ENCODE measurements at regions not wholly inside any gene's neighbourhood (a gene's known extent, or its start where the extent isn't known, plus 50 kb on each side); places are given as distances from the start of the nearest gene placed in this dataset.

DNA sequence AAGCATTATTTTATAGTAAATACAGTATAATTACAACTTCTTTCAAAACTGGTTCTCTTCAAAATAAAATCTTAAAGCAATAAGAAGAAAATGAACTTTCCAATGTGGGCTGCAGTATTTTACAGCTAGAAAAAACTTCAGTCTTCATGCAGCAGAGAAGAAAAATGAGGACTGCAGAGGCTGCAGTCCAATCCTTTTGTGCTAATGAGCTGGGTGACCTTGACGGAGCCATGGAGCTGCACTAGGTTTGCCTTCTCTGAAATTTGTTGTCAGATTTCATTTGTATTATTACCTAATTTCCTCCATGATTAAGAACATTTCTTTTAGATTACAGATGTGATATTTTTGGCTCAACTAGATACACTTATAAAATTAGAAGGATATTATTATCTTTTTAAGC is 245.2 kb upstream of the ADAMTS3 start:
- no peaks in the 10 kb centered on the region for H3K36me3 ChIP-seq (ENCODE audit: control insufficient read depth in 1 of 2, insufficient read depth in 2 of 2, low read length in 2 of 2)
- DNase-seq (ENCODE audit: low read depth, low spot score) (no peak), ATAC-seq (no peak)
- H3K4me1 ChIP-seq (ENCODE audit: control insufficient read depth in 1 of 2, insufficient read depth in 2 of 2, low read length in 2 of 2): no peaks in the 10 kb centered on the region
- no peak overlapping the region for H3K4me3 ChIP-seq (replicated peaks in 1 of 2; ENCODE audit: low read depth in 1 of 2, low read length in 2 of 2)
- ChIA-PET CTCF (no interaction called here), RAD21 (ENCODE audit: low non-redundant PET in 1 of 2, low total read pairs in 2 of 2, uncharacterized antibody in 2 of 2, unreplicated experiment in 2 of 2) (no interaction called here), POLR2A (no interaction called here)
- H3K27me3 ChIP-seq (ENCODE audit: insufficient read depth, low read length): no peaks in the 10 kb centered on the region
- no TSS peak for BruUV-seq (replicated peaks)
- TF ChIP-seq, protein P1, sequence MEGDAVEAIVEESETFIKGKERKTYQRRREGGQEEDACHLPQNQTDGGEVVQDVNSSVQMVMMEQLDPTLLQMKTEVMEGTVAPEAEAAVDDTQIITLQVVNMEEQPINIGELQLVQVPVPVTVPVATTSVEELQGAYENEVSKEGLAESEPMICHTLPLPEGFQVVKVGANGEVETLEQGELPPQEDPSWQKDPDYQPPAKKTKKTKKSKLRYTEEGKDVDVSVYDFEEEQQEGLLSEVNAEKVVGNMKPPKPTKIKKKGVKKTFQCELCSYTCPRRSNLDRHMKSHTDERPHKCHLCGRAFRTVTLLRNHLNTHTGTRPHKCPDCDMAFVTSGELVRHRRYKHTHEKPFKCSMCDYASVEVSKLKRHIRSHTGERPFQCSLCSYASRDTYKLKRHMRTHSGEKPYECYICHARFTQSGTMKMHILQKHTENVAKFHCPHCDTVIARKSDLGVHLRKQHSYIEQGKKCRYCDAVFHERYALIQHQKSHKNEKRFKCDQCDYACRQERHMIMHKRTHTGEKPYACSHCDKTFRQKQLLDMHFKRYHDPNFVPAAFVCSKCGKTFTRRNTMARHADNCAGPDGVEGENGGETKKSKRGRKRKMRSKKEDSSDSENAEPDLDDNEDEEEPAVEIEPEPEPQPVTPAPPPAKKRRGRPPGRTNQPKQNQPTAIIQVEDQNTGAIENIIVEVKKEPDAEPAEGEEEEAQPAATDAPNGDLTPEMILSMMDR (IDR thresholded peaks at IDR 0.05 in 2 of 3, conservative IDR thresholded peaks at IDR 0.05 in 1 of 3; ENCODE audit: borderline replicate concordance in 1 of 3, insufficient read depth in 1 of 3, low read depth in 2 of 3, low read length in 2 of 3): no peak
- TF ChIP-seq, protein P2, sequence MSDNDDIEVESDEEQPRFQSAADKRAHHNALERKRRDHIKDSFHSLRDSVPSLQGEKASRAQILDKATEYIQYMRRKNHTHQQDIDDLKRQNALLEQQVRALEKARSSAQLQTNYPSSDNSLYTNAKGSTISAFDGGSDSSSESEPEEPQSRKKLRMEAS (IDR thresholded peaks at IDR 0.05): no peak
- TF ChIP-seq POLR2AphosphoS5 (IDR thresholded peaks at IDR 0.05; ENCODE audit: low read depth, low read length) (no peak), CBX3 (IDR thresholded peaks at IDR 0.05; ENCODE audit: low read depth) (no peak), RAD21 (IDR thresholded peaks at IDR 0.05; ENCODE audit: low read depth) (no peak), JUND (IDR thresholded peaks at IDR 0.05) (no peak), TCF7L2 (IDR thresholded peaks at IDR 0.05; ENCODE audit: borderline replicate concordance, extremely low read depth, insufficient read depth, insufficient read length) (no peak), POLR2A (IDR thresholded peaks at IDR 0.05; ENCODE audit: borderline replicate concordance, extremely low read depth, insufficient read depth, insufficient read length) (no peak), SRF (IDR thresholded peaks at IDR 0.05; ENCODE audit: low read depth) (no peak), ZFX (IDR thresholded peaks at IDR 0.05) (no peak), EGR1 (IDR thresholded peaks at IDR 0.05; ENCODE audit: low read depth) (no peak), CEBPB (IDR thresholded peaks at IDR 0.05; ENCODE audit: low read depth) (no peak), ZNF274 (IDR thresholded peaks at IDR 0.05; ENCODE audit: low read depth, low read length) (no peak), SP1 (IDR thresholded peaks at IDR 0.05; ENCODE audit: low read depth) (no peak), ELF1 (IDR thresholded peaks at IDR 0.05; ENCODE audit: borderline replicate concordance, low read depth) (no peak), EZH2phosphoT487 (IDR thresholded peaks at IDR 0.05; ENCODE audit: borderline replicate concordance) (no peak)
- TF ChIP-seq, protein P3, sequence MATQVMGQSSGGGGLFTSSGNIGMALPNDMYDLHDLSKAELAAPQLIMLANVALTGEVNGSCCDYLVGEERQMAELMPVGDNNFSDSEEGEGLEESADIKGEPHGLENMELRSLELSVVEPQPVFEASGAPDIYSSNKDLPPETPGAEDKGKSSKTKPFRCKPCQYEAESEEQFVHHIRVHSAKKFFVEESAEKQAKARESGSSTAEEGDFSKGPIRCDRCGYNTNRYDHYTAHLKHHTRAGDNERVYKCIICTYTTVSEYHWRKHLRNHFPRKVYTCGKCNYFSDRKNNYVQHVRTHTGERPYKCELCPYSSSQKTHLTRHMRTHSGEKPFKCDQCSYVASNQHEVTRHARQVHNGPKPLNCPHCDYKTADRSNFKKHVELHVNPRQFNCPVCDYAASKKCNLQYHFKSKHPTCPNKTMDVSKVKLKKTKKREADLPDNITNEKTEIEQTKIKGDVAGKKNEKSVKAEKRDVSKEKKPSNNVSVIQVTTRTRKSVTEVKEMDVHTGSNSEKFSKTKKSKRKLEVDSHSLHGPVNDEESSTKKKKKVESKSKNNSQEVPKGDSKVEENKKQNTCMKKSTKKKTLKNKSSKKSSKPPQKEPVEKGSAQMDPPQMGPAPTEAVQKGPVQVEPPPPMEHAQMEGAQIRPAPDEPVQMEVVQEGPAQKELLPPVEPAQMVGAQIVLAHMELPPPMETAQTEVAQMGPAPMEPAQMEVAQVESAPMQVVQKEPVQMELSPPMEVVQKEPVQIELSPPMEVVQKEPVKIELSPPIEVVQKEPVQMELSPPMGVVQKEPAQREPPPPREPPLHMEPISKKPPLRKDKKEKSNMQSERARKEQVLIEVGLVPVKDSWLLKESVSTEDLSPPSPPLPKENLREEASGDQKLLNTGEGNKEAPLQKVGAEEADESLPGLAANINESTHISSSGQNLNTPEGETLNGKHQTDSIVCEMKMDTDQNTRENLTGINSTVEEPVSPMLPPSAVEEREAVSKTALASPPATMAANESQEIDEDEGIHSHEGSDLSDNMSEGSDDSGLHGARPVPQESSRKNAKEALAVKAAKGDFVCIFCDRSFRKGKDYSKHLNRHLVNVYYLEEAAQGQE (IDR thresholded peaks at IDR 0.05; ENCODE audit: low read depth): no peak
- TF ChIP-seq, protein P4, sequence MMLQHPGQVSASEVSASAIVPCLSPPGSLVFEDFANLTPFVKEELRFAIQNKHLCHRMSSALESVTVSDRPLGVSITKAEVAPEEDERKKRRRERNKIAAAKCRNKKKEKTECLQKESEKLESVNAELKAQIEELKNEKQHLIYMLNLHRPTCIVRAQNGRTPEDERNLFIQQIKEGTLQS (IDR thresholded peaks at IDR 0.05): no peak
- TF ChIP-seq, protein P5, sequence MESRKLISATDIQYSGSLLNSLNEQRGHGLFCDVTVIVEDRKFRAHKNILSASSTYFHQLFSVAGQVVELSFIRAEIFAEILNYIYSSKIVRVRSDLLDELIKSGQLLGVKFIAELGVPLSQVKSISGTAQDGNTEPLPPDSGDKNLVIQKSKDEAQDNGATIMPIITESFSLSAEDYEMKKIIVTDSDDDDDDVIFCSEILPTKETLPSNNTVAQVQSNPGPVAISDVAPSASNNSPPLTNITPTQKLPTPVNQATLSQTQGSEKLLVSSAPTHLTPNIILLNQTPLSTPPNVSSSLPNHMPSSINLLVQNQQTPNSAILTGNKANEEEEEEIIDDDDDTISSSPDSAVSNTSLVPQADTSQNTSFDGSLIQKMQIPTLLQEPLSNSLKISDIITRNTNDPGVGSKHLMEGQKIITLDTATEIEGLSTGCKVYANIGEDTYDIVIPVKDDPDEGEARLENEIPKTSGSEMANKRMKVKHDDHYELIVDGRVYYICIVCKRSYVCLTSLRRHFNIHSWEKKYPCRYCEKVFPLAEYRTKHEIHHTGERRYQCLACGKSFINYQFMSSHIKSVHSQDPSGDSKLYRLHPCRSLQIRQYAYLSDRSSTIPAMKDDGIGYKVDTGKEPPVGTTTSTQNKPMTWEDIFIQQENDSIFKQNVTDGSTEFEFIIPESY (IDR thresholded peaks at IDR 0.05; ENCODE audit: extremely low read depth, insufficient replicate concordance, low read length): no peak
- no peak overlapping the region for H3K4me2 ChIP-seq (ENCODE audit: low read length)
- no peaks in the 10 kb centered on the region for H3K79me2 ChIP-seq (ENCODE audit: insufficient read depth, low read length)
- H2AFZ ChIP-seq (ENCODE audit: low read depth, low read length, poor library complexity, severe bottlenecking): no peak overlapping the region
- no peak overlapping the region for H3K9ac ChIP-seq (ENCODE audit: low read length)
- intact Hi-C loops (cut with micrococcal nuclease): no loop called here
- no peaks in the 10 kb centered on the region for H3K9me3 ChIP-seq (ENCODE audit: control insufficient read depth in 1 of 2, insufficient read depth in 1 of 2, low read depth in 1 of 2, low read length in 2 of 2)
- no peak overlapping the region for H3K27ac ChIP-seq (ENCODE audit: low read depth, low read length)
- H4K20me1 ChIP-seq (ENCODE audit: insufficient read depth): no peaks in the 10 kb centered on the region
- H3K9me2 ChIP-seq (ENCODE audit: insufficient read depth): no peaks in the 10 kb centered on the region

Data from HCT116 (cell line).